ENCODE measurements at regions not wholly inside any gene's neighbourhood (a gene's known extent, or its start where the extent isn't known, plus 50 kb on each side); places are given as distances from the start of the nearest gene placed in this dataset.

DNA sequence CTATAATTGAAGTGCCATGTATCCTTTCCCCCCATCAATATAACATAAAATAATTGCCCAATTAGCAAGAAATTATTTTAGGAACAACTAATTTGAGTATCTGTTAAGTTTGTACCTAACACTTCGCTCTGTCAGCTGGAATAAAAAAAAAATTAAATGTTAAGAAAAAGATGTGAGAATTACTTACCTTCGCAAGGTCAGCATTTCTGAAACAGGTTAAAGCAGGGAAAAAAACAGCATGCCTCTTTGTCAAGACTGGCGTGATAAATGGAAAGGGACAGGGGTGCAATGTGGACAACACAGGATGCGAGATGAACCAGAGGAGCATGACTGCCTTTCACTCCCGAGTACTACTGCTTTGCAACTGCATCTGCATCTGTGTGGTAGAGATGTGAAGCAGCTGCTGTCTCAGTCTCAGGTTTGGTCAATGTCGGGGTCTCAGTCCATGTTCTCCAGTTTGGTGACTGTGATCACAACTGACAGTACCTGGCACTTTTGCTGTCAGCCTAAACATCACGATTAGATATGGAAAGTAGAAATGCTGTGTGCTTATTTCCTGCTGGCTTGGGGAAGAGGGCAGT lies 565.4 kb upstream of the LRRTM1 start:
- Mint-ChIP-seq H3K4me1 (no peaks in the 10 kb centered on the region), H3K9me3 (peaks cover 3 to 44% (median 10%) of the 10 kb centered on the region in 9 donors)
- POLR2A ChIA-PET: no interaction called here

DNA sequence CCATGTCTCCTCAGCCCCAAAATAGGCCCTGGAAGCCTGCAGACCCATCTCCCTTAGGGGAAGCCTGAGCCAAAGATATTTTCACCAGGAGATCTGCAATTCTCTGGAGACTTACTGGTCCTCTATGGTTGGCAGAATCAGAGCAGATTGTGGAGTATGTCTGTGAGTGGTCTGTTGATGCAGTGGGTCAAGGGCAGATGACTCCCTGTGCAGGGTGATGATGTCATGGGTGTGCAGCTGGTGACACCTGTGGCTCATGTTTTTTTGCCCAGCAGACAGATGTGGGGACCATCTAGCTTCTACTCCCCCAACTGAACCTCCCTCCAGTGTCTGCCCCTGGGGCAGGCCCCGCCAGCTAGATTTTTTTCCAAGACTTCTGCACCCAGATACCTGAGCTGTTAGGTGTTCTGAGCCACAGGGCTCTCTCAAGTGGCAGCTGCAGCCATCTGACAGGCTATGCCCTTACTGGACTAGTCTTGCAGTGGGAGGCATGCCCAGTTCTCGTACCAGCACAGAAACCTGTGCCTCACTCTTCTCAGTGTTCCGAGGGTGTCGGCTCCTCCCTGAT lies 558.7 kb upstream of the LRRTM1 start:
- ATAC-seq (no peak), DNase-seq (no peak)
- Mint-ChIP-seq H3K27me3 (no peaks in the 10 kb centered on the region), H3K36me3 (peaks cover 0 to 4% (median 0%) of the 10 kb centered on the region in 3 donors), H3K27ac (no peak overlapping the region), H3K9me3 (peaks cover 2 to 25% (median 13%) of the 10 kb centered on the region in 9 donors), H3K4me3 (no peak overlapping the region), H3K4me1 (no peaks in the 10 kb centered on the region)
- POLR2A ChIA-PET: no interaction called here

More for the DNA sequence above, 565.4 kb upstream of the LRRTM1 start:
- no peak overlapping the region for H3K27ac Mint-ChIP-seq
- no peak overlapping the region for H3K4me3 Mint-ChIP-seq
- peaks cover 0 to 4% (median 0%) of the 10 kb centered on the region in 3 donors for H3K36me3 Mint-ChIP-seq
- DNase-seq (no peak), ATAC-seq (no peak)
- H3K27me3 Mint-ChIP-seq: no peaks in the 10 kb centered on the region

DNA sequence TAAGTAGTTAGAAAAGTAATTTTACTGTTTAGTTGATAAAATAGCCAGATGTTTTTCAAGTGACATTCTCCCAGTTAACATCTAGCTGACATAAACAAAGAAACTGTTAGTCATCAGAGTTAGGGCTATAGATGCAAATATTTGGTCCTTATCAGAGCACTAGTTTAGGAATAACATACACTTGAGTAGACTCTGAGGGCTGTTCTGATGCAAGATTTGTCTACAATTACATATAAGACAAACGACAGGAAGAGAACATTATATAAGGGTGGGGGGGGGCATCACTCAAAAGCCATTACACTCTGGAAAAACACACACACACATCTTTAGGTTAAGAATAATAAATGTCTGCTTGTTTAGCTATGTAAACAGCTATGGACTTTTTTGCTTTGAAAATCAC lies 554.4 kb upstream of the LRRTM1 start:
- no peak for DNase-seq
- Mint-ChIP-seq H3K4me3 (no peak overlapping the region), H3K27ac (no peak overlapping the region), H3K9me3 (peaks cover 0 to 13% (median 9%) of the 10 kb centered on the region in 9 donors), H3K36me3 (no peaks in the 10 kb centered on the region), H3K27me3 (no peaks in the 10 kb centered on the region), H3K4me1 (no peaks in the 10 kb centered on the region)
- ATAC-seq: no peak
- POLR2A ChIA-PET: no interaction called here

DNA sequence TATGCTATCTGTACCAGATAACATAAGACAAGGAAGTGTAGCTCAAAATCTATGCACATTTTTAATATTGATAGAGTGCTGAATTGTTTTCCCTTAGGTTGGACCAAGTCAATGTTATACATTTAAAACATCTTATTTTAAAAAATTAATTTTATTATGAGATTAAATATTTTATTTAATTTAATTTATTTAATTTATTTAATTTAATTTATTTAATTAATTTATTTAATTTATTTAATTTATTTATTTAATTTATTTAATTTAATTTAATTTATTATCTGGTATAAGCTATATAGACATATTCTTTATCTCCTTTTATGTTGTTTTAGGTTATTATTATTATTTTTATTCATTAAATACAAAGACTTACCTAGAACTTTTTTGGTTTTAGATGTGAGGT lies 551.7 kb upstream of the LRRTM1 start:
- POLR2A ChIA-PET: no interaction called here
- H3K4me3 Mint-ChIP-seq: no peak overlapping the region
- H3K9me3 Mint-ChIP-seq: peaks cover 0 to 22% (median 8%) of the 10 kb centered on the region in 9 donors
- no peaks in the 10 kb centered on the region for H3K4me1 Mint-ChIP-seq
- H3K27me3 Mint-ChIP-seq: no peaks in the 10 kb centered on the region
- DNase-seq (no peak), ATAC-seq (no peak)
- H3K36me3 Mint-ChIP-seq: peaks cover 0 to 4% (median 0%) of the 10 kb centered on the region in 3 donors
- H3K27ac Mint-ChIP-seq: no peak overlapping the region

DNA sequence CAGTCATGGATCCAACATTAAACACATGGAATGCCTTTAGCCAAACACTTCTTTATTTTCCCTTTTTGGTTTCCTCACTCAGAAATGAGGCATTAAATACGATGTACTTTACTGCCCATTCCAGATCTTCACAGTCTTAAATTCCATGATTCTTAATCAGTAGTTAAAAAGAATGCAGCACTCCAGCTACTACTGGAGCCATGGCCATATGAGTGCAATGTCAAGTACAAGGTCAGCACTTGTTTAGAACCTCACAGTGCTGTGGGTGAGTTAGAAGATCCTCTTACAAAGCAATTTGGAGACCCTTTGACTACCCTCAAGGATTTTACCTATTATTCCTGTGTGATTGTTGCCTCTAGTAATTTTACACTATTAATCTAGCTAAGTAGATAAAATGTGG lies 550.3 kb upstream of the LRRTM1 start:
- H3K9me3 Mint-ChIP-seq: peaks cover 0 to 26% (median 8%) of the 10 kb centered on the region in 9 donors
- no peak overlapping the region for H3K4me3 Mint-ChIP-seq
- no peak overlapping the region for H3K27ac Mint-ChIP-seq
- no peaks in the 10 kb centered on the region for H3K4me1 Mint-ChIP-seq
- DNase-seq (no peak), ATAC-seq (no peak)
- H3K27me3 Mint-ChIP-seq: no peaks in the 10 kb centered on the region
- POLR2A ChIA-PET: no interaction called here
- peaks cover 0 to 4% (median 0%) of the 10 kb centered on the region in 3 donors for H3K36me3 Mint-ChIP-seq

DNA sequence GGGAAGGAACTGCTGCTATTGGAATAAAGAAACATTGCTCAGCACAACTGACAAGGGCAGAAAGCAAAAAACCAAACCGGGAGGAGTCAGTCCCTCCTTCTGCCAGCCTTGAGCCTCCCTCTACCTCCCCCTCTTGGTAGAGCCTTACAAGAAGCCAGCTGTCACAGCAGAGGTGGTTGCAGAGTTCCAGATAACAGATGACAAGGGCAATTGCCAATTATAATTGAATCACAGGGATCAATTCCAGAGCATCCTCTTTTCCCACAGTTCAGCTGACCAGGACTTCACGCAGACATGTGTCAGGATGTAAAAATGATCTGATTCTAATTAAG lies 548.2 kb upstream of the LRRTM1 start:
- DNase-seq: no peak
- no peaks in the 10 kb centered on the region for H3K27me3 Mint-ChIP-seq
- no peak overlapping the region for H3K27ac Mint-ChIP-seq
- H3K36me3 Mint-ChIP-seq: peaks cover 0 to 4% (median 0%) of the 10 kb centered on the region in 3 donors
- no peaks in the 10 kb centered on the region for H3K4me1 Mint-ChIP-seq
- peaks cover 0 to 27% (median 10%) of the 10 kb centered on the region in 9 donors for H3K9me3 Mint-ChIP-seq
- POLR2A ChIA-PET: no interaction called here
- ATAC-seq: no peak
- no peak overlapping the region for H3K4me3 Mint-ChIP-seq

DNA sequence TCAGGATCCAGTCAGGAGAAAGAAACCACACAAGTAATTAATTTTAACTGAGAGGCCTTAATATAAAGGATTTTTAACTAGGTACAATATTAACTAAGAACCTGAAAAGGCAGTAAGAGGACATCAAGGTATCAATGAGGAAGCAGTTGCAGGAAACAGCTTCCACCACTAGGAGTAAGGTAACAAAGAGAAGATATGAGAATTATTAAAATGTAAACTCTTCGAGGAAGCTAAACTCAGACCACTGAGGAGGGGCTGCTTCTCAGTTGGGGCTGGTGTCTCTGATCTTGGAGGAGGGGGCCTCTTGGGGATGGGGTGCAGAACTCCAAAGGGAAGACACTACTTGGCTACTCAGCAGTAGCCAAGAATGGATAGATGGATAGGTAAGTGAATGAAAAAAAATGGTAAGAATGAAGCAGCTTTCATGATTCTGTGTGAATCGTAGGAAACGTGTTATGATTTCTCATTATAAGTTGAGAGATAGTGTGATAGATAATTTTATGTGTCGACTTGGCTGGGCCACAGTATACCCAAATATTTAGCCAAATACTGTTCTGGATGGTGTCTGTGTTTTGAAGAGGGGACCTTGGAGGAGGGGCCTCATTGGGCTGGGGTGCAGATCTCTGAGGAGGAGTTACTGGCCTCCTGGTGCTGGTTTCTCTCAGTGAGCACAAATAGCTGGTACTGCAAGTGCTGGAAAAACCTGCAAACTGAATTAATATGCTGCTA lies 547.7 kb upstream of the LRRTM1 start:
- POLR2A ChIA-PET: no interaction called here
- no peaks in the 10 kb centered on the region for H3K4me1 Mint-ChIP-seq
- no peak overlapping the region for H3K4me3 Mint-ChIP-seq
- ATAC-seq (no peak), DNase-seq (no peak)
- no peaks in the 10 kb centered on the region for H3K27me3 Mint-ChIP-seq
- H3K9me3 Mint-ChIP-seq: peaks cover 0 to 27% (median 10%) of the 10 kb centered on the region in 9 donors
- no peak overlapping the region for H3K27ac Mint-ChIP-seq
- peaks cover 0 to 4% (median 0%) of the 10 kb centered on the region in 3 donors for H3K36me3 Mint-ChIP-seq

DNA sequence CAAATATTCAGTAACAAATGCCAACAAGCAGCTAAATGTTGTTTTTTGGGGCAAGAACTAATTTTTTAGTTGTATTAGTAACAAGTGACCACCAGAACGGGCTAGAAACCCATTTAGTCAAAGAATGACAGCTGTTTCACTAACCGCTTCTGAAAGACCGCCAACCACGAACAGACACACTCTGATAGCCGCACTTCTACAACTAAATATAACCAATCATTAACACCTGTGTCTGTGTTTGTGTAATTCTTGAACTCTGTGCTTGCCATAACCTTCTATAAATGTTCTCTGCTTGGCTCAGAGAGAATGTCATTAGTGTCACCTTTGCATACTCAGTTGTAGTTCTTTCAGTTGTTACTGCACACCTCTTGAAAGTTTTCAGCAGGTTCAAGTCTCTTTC lies 526.3 kb upstream of the LRRTM1 start:
- Mint-ChIP-seq H3K4me1 (no peaks in the 10 kb centered on the region), H3K36me3 (no peaks in the 10 kb centered on the region), H3K4me3 (no peak overlapping the region), H3K27ac (no peak overlapping the region), H3K27me3 (no peaks in the 10 kb centered on the region), H3K9me3 (peaks cover 0 to 38% (median 16%) of the 10 kb centered on the region in 9 donors)
- POLR2A ChIA-PET: no interaction called here
- ATAC-seq: no peak
- DNase-seq: no peak

DNA sequence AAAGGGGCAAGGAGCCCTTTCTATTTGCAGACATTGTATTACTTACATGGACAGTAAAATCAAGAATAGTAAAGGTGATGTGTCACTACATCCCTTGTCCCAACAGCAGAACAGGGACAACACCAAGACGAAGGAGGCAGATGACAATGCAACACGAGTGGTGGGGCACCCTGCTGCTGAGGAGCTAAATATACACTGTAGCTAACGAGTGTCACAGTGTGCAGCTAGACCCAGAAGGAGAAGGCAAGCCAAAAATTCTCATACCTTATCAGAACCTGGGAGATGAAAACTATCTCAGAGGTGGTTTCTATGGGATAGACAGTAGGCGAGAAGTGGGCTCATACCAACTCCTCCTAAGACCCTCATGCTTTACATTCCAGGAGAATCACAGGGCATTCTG lies 518.4 kb upstream of the LRRTM1 start:
- DNase-seq (no peak), ATAC-seq (no peak)
- H3K4me3 Mint-ChIP-seq: no peak overlapping the region
- H3K27ac Mint-ChIP-seq: no peak overlapping the region
- H3K9me3 Mint-ChIP-seq: peaks cover 6 to 35% (median 18%) of the 10 kb centered on the region in 9 donors
- no peaks in the 10 kb centered on the region for H3K36me3 Mint-ChIP-seq
- peaks cover 0 to under 1% (median 0%) of the 10 kb centered on the region in 4 donors for H3K4me1 Mint-ChIP-seq
- H3K27me3 Mint-ChIP-seq: no peaks in the 10 kb centered on the region
- POLR2A ChIA-PET: no interaction called here

DNA sequence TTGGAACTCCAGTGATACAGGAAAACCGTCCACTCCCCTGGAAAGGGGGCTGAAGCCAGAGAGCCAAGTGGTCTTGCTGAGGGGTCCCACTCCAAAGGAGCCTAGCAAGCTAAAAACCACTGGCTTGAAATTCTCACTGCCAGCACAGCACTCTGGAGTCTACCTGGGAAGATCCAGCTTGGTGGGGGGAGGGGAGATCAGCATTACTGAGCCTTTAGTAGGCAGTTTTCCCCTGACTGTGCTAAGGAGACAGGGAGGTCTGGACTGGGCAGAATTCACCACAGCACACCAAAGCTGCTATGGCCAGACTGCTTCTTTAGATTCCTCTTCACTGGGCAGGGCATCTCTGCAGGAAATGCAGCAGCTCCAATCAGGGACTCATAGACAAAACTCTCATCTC lies 510.7 kb upstream of the LRRTM1 start:
- H3K27me3 Mint-ChIP-seq: no peaks in the 10 kb centered on the region
- peaks cover 0 to 2% (median 0%) of the 10 kb centered on the region in 4 donors for H3K4me1 Mint-ChIP-seq
- POLR2A ChIA-PET: no interaction called here
- ATAC-seq (no peak), DNase-seq (no peak)
- H3K9me3 Mint-ChIP-seq: peaks cover 15 to 77% (median 30%) of the 10 kb centered on the region in 9 donors
- H3K4me3 Mint-ChIP-seq: no peak overlapping the region
- H3K27ac Mint-ChIP-seq: no peak overlapping the region
- H3K36me3 Mint-ChIP-seq: peaks cover 0 to 10% (median 0%) of the 10 kb centered on the region in 3 donors

DNA sequence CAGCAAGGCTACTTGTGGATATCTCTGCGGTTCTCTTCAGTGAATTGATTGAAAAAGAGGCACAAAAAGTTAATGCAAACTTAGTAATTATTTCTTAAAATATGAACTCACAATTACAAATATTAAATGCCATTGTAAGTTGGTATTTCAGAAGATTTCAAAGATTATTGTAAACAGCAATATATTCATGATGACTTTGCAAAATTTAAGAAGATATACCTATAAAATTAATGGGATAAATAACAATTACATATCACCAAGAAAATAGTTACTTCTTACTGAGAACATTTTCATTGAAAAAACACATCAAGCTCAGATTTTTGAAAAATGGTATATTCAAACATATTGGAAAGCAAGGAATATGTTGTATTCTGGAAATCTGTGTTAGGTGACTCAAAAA lies 482.0 kb upstream of the LRRTM1 start:
- Mint-ChIP-seq H3K36me3 (no peaks in the 10 kb centered on the region), H3K9me3 (peaks cover 7 to 24% (median 14%) of the 10 kb centered on the region in 9 donors), H3K27me3 (no peaks in the 10 kb centered on the region), H3K4me1 (no peaks in the 10 kb centered on the region), H3K4me3 (no peak overlapping the region), H3K27ac (no peak overlapping the region)
- DNase-seq: no peak
- no peak for ATAC-seq
- POLR2A ChIA-PET: no interaction called here

DNA sequence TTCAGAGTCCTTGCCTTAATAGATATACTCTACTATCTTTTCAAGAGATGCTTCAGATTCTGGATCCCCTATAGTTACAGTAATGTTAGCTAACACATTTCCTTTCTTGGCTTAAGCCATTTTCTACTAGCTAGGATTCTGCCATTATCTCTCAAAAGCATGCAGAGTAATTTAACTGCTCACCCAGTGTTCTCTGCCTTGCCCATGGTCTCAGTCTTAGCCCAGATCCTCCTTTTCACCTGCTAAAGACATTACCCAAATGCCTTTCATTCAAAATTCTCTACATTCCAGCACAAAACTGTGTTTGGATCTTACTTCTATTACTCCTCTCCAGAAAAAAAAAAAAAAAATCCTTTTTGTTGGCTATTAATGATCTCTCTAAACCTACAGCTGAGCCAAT lies 474.2 kb upstream of the LRRTM1 start:
- H3K27ac Mint-ChIP-seq: no peak overlapping the region
- H3K27me3 Mint-ChIP-seq: no peaks in the 10 kb centered on the region
- H3K36me3 Mint-ChIP-seq: no peaks in the 10 kb centered on the region
- no peak overlapping the region for H3K4me3 Mint-ChIP-seq
- no peak for DNase-seq
- no peak for ATAC-seq
- H3K9me3 Mint-ChIP-seq: peaks cover 8 to 51% (median 27%) of the 10 kb centered on the region in 9 donors
- POLR2A ChIA-PET: no interaction called here
- H3K4me1 Mint-ChIP-seq: no peaks in the 10 kb centered on the region

DNA sequence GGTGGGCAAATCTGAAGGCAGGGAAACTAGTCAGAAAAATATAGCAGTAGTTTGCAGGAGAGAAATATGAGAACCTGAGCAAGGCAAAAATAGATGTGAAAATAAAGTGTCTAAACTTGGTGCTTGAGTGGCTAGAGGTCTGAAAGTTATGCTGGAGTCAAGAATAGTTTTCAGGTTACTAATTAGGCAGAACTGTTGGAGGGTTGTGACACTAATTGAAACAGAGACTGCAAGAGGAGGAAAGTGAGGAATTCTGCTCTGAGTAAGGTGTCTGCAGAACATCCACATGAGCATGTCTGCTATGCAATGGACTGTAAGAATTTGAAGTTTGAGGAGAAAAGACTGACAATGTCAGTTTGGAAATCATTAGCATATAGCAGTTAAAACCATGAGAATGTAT lies 444.0 kb upstream of the LRRTM1 start:
- Mint-ChIP-seq H3K27me3 (no peaks in the 10 kb centered on the region), H3K9me3 (peaks cover 6 to 49% (median 15%) of the 10 kb centered on the region in 9 donors), H3K36me3 (no peaks in the 10 kb centered on the region), H3K27ac (no peak overlapping the region), H3K4me1 (no peaks in the 10 kb centered on the region), H3K4me3 (no peak overlapping the region)
- DNase-seq: no peak
- POLR2A ChIA-PET: no interaction called here
- ATAC-seq: no peak

Measured in naive thymus-derived CD8-positive, alpha-beta T cell (primary cell).